ENCODE measurements at regions not wholly inside any gene's neighbourhood (a gene's known extent, or its start where the extent isn't known, plus 50 kb on each side); places are given as distances from the start of the nearest gene placed in this dataset.

DNA sequence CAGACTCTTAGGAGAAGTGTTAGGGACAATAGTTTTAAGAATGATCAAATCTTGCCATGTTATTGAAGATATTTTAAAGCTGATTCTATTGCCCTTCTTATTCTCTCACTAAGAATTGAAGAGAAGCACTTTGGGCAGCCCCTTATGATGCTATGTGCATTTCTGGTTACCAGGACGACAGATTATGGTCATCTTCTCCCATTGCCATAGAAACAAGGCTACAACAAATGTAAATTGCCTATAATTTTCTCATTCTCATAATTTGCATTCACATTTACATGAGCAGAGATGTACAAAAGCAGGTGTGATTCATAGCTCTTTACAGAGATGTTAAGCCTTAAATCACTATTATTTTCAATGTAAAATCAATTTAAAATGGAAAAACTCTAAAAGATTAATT is 137.3 kb upstream of the PCDH9 start:
- intact Hi-C loops (cut with DNase I; ENCODE audit: low total_unique reads) = no loop called here

DNA sequence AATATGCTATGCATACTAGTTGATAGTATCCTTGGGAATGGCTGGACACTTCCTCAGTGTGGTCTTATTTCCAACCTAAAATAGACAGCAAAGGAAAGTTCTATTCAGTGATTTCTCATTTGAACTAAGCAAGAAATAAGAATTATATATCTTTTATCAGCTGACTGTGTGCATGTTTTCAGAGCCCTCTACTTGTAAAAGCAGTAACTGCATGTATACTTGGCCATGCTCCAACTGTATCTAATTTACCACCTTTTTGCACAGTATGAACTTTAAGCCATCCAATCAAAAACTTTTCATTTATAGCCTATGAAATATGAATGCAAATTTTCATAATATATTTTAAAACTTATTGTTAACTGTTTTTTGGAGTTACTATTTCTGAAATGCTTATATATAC is 136.4 kb upstream of the PCDH9 start:
- DNase-seq = no peak
- no peaks in the 10 kb centered on the region for H3K27me3 ChIP-seq
- no peak overlapping the region for H3K4me3 ChIP-seq
- H3K36me3 ChIP-seq (ENCODE audit: low read depth, missing control alignments) = no peaks in the 10 kb centered on the region
- no peaks in the 10 kb centered on the region for H3K4me1 ChIP-seq
- no peak overlapping the region for H3K27ac ChIP-seq
- TF ChIP-seq POLR2A (IDR thresholded peaks at IDR 0.05) = no peak
- TF ChIP-seq, protein P1, sequence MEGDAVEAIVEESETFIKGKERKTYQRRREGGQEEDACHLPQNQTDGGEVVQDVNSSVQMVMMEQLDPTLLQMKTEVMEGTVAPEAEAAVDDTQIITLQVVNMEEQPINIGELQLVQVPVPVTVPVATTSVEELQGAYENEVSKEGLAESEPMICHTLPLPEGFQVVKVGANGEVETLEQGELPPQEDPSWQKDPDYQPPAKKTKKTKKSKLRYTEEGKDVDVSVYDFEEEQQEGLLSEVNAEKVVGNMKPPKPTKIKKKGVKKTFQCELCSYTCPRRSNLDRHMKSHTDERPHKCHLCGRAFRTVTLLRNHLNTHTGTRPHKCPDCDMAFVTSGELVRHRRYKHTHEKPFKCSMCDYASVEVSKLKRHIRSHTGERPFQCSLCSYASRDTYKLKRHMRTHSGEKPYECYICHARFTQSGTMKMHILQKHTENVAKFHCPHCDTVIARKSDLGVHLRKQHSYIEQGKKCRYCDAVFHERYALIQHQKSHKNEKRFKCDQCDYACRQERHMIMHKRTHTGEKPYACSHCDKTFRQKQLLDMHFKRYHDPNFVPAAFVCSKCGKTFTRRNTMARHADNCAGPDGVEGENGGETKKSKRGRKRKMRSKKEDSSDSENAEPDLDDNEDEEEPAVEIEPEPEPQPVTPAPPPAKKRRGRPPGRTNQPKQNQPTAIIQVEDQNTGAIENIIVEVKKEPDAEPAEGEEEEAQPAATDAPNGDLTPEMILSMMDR (IDR thresholded peaks at IDR 0.05) = no peak
- intact Hi-C loops (cut with DNase I; ENCODE audit: low total_unique reads) = no loop called here
- H3K9me3 ChIP-seq = no peaks in the 10 kb centered on the region

More for the DNA sequence above, 137.3 kb upstream of the PCDH9 start:
- Histone ChIP-seq H3K27ac (no peak overlapping the region), H3K4me3 (no peak overlapping the region), H3K27me3 (no peaks in the 10 kb centered on the region), H3K9me3 (no peaks in the 10 kb centered on the region), H3K4me1 (no peaks in the 10 kb centered on the region), H3K36me3 (ENCODE audit: low read depth, missing control alignments) (no peaks in the 10 kb centered on the region)
- WGBS, 2 donors = 77 to 86% methylated on average over 1 of the region's 1 CpG
- no peak for DNase-seq
- no peak for TF ChIP-seq POLR2A (IDR thresholded peaks at IDR 0.05)
- TF ChIP-seq, protein P1 (IDR thresholded peaks at IDR 0.05) = no peak

DNA sequence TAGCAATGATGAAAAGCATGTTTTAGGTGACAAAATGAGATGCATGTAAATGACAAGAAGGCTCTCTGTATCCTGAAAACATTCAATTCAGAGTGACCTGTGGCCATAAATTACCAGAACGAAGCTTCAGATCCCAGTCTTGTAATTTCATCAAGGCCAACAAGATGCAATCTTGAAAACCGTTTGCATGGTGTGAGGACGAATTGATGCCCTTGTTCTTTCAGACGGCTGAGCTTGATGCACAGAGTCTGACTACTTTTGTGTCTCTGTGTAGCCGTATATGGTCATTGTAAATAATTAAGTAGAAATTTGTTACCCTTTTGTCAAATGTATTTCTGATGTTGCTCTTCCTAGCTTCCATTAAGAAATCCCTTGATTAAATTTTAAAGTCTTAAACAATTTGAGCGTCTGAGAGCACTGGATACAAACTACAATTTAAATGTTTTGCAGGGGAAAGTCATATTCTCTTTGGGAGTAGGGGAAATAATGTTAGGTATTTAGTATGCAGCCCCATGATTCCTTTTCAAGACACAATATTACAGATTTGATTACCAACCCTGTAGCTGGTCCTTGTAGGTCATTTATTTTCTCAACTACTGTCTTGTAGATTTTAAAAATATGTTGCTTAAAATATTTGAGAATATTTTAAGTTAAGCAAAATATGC is 125.8 kb upstream of the PCDH9 start:
- DNase-seq = no peak
- H3K27ac ChIP-seq = no peak overlapping the region
- WGBS, 2 donors = 58 to 63% methylated on average over 6 of the region's 6 CpGs

DNA sequence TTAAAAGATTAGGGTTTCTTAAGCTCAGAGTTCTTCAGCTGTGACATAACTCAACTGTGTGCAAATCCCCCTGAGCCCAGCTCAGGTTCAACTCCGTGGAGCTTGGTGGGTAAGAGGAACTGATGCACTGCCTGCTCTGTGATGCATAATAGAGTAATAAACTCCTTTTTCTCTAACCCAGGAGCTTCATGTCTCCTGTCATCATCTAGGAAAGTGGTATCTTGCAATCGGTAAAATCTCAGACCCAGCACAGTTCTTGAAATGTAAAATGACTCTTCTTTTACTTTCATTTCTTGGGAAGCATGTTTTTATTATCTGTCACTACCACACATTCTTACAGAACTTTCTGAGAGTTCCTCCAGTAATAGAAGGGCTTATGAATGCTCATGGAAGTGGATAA is 123.8 kb upstream of the PCDH9 start:
- TF ChIP-seq POLR2A (IDR thresholded peaks at IDR 0.05) = no peak
- TF ChIP-seq, protein P1 (IDR thresholded peaks at IDR 0.05) = no peak
- Histone ChIP-seq H3K4me1 (no peaks in the 10 kb centered on the region), H3K4me3 (no peak overlapping the region), H3K36me3 (ENCODE audit: low read depth, missing control alignments) (no peaks in the 10 kb centered on the region), H3K27ac (no peak overlapping the region), H3K27me3 (no peaks in the 10 kb centered on the region), H3K9me3 (no peaks in the 10 kb centered on the region)
- DNase-seq = no peak
- WGBS, 2 donors = 29 to 53% methylated on average over 2 of the region's 2 CpGs
- intact Hi-C loops (cut with DNase I; ENCODE audit: low total_unique reads) = no loop called here

More for the DNA sequence above, 125.8 kb upstream of the PCDH9 start:
- Histone ChIP-seq H3K4me1 (no peaks in the 10 kb centered on the region), H3K36me3 (ENCODE audit: low read depth, missing control alignments) (no peaks in the 10 kb centered on the region), H3K9me3 (no peaks in the 10 kb centered on the region), H3K4me3 (no peak overlapping the region), H3K27me3 (no peaks in the 10 kb centered on the region)
- TF ChIP-seq POLR2A (IDR thresholded peaks at IDR 0.05) = no peak
- TF ChIP-seq, protein P1 (IDR thresholded peaks at IDR 0.05) = no peak
- intact Hi-C loops (cut with DNase I; ENCODE audit: low total_unique reads) = no loop called here

DNA sequence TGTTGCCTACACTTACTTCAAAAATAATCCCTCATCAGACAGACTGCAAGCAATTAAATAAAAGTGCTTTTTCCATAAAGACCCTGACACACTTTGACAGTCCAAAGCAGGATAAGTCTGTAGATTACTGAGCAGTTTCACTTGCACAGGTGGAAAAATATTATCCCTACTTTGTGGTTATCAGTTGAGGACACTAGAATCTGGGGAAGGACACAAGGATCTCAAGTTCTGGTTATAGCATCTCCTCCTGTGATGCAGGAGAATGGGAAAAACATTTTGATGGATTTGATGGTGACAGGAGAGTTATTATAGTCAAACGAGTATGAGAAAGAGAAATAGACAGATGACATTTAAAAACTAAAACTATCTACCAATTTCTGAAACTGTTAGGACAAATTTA is 122.9 kb upstream of the PCDH9 start:
- no peak overlapping the region for H3K27ac ChIP-seq
- DNase-seq = no peak
- H3K36me3 ChIP-seq (ENCODE audit: low read depth, missing control alignments) = no peaks in the 10 kb centered on the region
- intact Hi-C loops (cut with DNase I; ENCODE audit: low total_unique reads) = no loop called here
- H3K27me3 ChIP-seq = no peaks in the 10 kb centered on the region
- WGBS, 2 donors = 81 to 83% methylated on average over 1 of the region's 1 CpG
- TF ChIP-seq, protein P1 (IDR thresholded peaks at IDR 0.05) = no peak
- TF ChIP-seq POLR2A (IDR thresholded peaks at IDR 0.05) = no peak
- no peak overlapping the region for H3K4me3 ChIP-seq
- H3K4me1 ChIP-seq = no peaks in the 10 kb centered on the region
- H3K9me3 ChIP-seq = no peaks in the 10 kb centered on the region
